OCI-LY1 (cell line): ENCODE measurements at regions not wholly inside any gene's neighbourhood (a gene's known extent, or its start where the extent isn't known, plus 50 kb on each side); places are given as distances from the start of the nearest gene placed in this dataset.

ENCODE experiments used
- CTCF ChIP-seq: fragments of 200-600 bp; sonication (generic), shearing (Covaris generic); IDR thresholded peaks from 2 replicates; pipeline ENCODE4 v1.5.1; 2017; ENCODE audit warnings: mild to moderate bottlenecking, antibody characterized with exemption, low read length, moderate library complexity, mixed read lengths
- EZH2 ChIP-seq: fragments of 200-600 bp; sonication (generic), shearing (Covaris generic); IDR thresholded peaks from 2 replicates; pipeline ENCODE4 v1.8.0; 2017; ENCODE audit warnings: borderline replicate concordance, mixed run types, mild to moderate bottlenecking, antibody characterized with exemption, low read length, moderate library complexity, mixed read lengths

- TF ChIP-seq CTCF (no peak), EZH2 (no peak)
Observed at GRCh38 chr6:91824331-91824730, 1237.5 kb upstream of the MAP3K7 start.
